ENCODE measurements at regions not wholly inside any gene's neighbourhood (a gene's known extent, or its start where the extent isn't known, plus 50 kb on each side); places are given as distances from the start of the nearest gene placed in this dataset.

- TF ChIP-seq, protein P1, sequence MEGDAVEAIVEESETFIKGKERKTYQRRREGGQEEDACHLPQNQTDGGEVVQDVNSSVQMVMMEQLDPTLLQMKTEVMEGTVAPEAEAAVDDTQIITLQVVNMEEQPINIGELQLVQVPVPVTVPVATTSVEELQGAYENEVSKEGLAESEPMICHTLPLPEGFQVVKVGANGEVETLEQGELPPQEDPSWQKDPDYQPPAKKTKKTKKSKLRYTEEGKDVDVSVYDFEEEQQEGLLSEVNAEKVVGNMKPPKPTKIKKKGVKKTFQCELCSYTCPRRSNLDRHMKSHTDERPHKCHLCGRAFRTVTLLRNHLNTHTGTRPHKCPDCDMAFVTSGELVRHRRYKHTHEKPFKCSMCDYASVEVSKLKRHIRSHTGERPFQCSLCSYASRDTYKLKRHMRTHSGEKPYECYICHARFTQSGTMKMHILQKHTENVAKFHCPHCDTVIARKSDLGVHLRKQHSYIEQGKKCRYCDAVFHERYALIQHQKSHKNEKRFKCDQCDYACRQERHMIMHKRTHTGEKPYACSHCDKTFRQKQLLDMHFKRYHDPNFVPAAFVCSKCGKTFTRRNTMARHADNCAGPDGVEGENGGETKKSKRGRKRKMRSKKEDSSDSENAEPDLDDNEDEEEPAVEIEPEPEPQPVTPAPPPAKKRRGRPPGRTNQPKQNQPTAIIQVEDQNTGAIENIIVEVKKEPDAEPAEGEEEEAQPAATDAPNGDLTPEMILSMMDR (conservative IDR thresholded peaks at IDR 0.05; ENCODE audit: low read depth, low read length) = no peak
- no peak for TF ChIP-seq EZH2phosphoT487 (IDR thresholded peaks at IDR 0.05; ENCODE audit: borderline replicate concordance, low read length)
Observed at GRCh38 chr9:84438391-84438790, 97.8 kb upstream of the SLC28A3 start.
